Loucy (cell line): ENCODE measurements at regions not wholly inside any gene's neighbourhood (a gene's known extent, or its start where the extent isn't known, plus 50 kb on each side); places are given as distances from the start of the nearest gene placed in this dataset.

ENCODE experiments used
- H2AFZ ChIP-seq: fragments of 200-600 bp; sonication (generic); 2 replicates; pipeline ENCODE4 v1.6.0; 2016; ENCODE audit warnings: antibody characterized with exemption, mild to moderate bottlenecking, low read length, moderate library complexity
- H3F3A ChIP-seq: fragments of 200-600 bp; 2 replicates; pipeline ENCODE4 v1.6.0; 2016; ENCODE audit warnings: antibody characterized with exemption, low read depth, mild to moderate bottlenecking
- H3K27me3 ChIP-seq: fragments of 200-600 bp; sonication (generic); 2 replicates; pipeline ENCODE4 v1.6.1; 2014; ENCODE audit warnings: low read length, mild to moderate bottlenecking; ENCODE audit not compliant: insufficient read depth, poor library complexity, severe bottlenecking
- H3K36me3 ChIP-seq: fragments of 200-600 bp; sonication (generic); 2 replicates; pipeline ENCODE4 v1.6.1; 2016; ENCODE audit warnings: low read length; ENCODE audit not compliant: insufficient read depth
- H3K4me1 ChIP-seq: fragments of 200-600 bp; sonication (generic); 2 replicates; pipeline ENCODE4 v1.5.1; 2014; ENCODE audit warnings: low read length, mild to moderate bottlenecking; ENCODE audit not compliant: insufficient read depth, poor library complexity, severe bottlenecking
- H3K4me2 ChIP-seq: fragments of 200-600 bp; sonication (generic); 2 replicates; pipeline ENCODE4 v1.6.0; 2014; ENCODE audit warnings: antibody characterized with exemption, low read length, low read depth, mild to moderate bottlenecking; ENCODE audit not compliant: poor library complexity, severe bottlenecking
- H3K4me3 ChIP-seq: fragments of 200-600 bp; sonication (generic); 2 replicates; pipeline ENCODE4 v1.5.1; 2014; ENCODE audit warnings: low read length, mild to moderate bottlenecking, mixed read lengths; ENCODE audit not compliant: poor library complexity, severe bottlenecking
- H3K79me2 ChIP-seq: fragments of 200-600 bp; sonication (generic); 2 replicates; pipeline ENCODE4 v1.6.1; 2014; ENCODE audit warnings: low read length; ENCODE audit not compliant: insufficient read depth
- H3K9ac ChIP-seq: fragments of 200-600 bp; sonication (generic); 2 replicates; pipeline ENCODE4 v1.6.0; 2014; ENCODE audit warnings: mild to moderate bottlenecking, low read depth, low read length, moderate library complexity; ENCODE audit not compliant: poor library complexity, severe bottlenecking
- H3K9me2 ChIP-seq: fragments of 200-600 bp; sonication (generic); replicated peaks from 2 replicates; pipeline ENCODE4 v1.6.1; 2016; ENCODE audit warnings: low read depth, low read length, mixed read lengths
- H3K9me3 ChIP-seq: fragments of 200-600 bp; sonication (generic); 2 replicates; pipeline ENCODE4 v1.6.1; 2014; ENCODE audit warnings: mild to moderate bottlenecking, antibody characterized with exemption, low read length, low read depth; ENCODE audit not compliant: insufficient read depth
- H4K20me1 ChIP-seq: fragments of 200-600 bp; sonication (generic); 2 replicates; pipeline ENCODE4 v1.6.0; 2014; ENCODE audit warnings: antibody characterized with exemption, low read length, mild to moderate bottlenecking; ENCODE audit not compliant: insufficient read depth, poor library complexity, severe bottlenecking
- CTCF ChIP-seq: fragments of 200-600 bp; sonication (generic); conservative IDR thresholded peaks from 2 replicates; pipeline ENCODE4 v1.5.1; 2014; ENCODE audit warnings: mild to moderate bottlenecking, antibody characterized with exemption, low read length
- EZH2phosphoT487 ChIP-seq: fragments of 200-600 bp; IDR thresholded peaks from 2 replicates; pipeline ENCODE4 v1.6.1; 2018; ENCODE audit warnings: antibody characterized with exemption, mild to moderate bottlenecking, moderate library complexity, borderline replicate concordance

GRCh38 chr6:71125216-71125615, 163.4 kb upstream of the OGFRL1 start:
- H4K20me1 ChIP-seq = no peaks in the 10 kb centered on the region
- no peaks in the 10 kb centered on the region for H3F3A ChIP-seq
- no peaks in the 10 kb centered on the region for H3K79me2 ChIP-seq
- no peaks in the 10 kb centered on the region for H3K27me3 ChIP-seq
- no peaks in the 10 kb centered on the region for H3K4me1 ChIP-seq
- H3K4me3 ChIP-seq = no peak overlapping the region
- no peaks in the 10 kb centered on the region for H3K9me2 ChIP-seq
- TF ChIP-seq EZH2phosphoT487 (no peak), CTCF (no peak)
- H3K9me3 ChIP-seq = no peaks in the 10 kb centered on the region
- no peaks in the 10 kb centered on the region for H3K36me3 ChIP-seq
- no peak overlapping the region for H3K4me2 ChIP-seq
- no peak overlapping the region for H3K9ac ChIP-seq
- no peak overlapping the region for H2AFZ ChIP-seq

- H3F3A ChIP-seq = no peaks in the 10 kb centered on the region
- no peak overlapping the region for H3K4me3 ChIP-seq
- H3K79me2 ChIP-seq = no peaks in the 10 kb centered on the region
- no peaks in the 10 kb centered on the region for H4K20me1 ChIP-seq
- H3K9me2 ChIP-seq = no peaks in the 10 kb centered on the region
- no peaks in the 10 kb centered on the region for H3K27me3 ChIP-seq
- H3K4me1 ChIP-seq = no peaks in the 10 kb centered on the region
- no peaks in the 10 kb centered on the region for H3K9me3 ChIP-seq
- H3K9ac ChIP-seq = no peak overlapping the region
- H2AFZ ChIP-seq = no peak overlapping the region
- no peaks in the 10 kb centered on the region for H3K36me3 ChIP-seq
- no peak overlapping the region for H3K4me2 ChIP-seq
- TF ChIP-seq EZH2phosphoT487 = no peak
- TF ChIP-seq CTCF = no peak
These were observed 162.1 kb upstream of the OGFRL1 start for GRCh38 chr6:71126506-71126905.

- no peak overlapping the region for H2AFZ ChIP-seq
- H3K9ac ChIP-seq = no peak overlapping the region
- no peaks in the 10 kb centered on the region for H3K79me2 ChIP-seq
- H3K4me1 ChIP-seq = no peaks in the 10 kb centered on the region
- H3K4me2 ChIP-seq = no peak overlapping the region
- TF ChIP-seq EZH2phosphoT487 (no peak), CTCF (no peak)
- no peaks in the 10 kb centered on the region for H3K27me3 ChIP-seq
- no peaks in the 10 kb centered on the region for H4K20me1 ChIP-seq
- H3K9me3 ChIP-seq = no peaks in the 10 kb centered on the region
- H3F3A ChIP-seq = no peaks in the 10 kb centered on the region
- no peaks in the 10 kb centered on the region for H3K9me2 ChIP-seq
- H3K36me3 ChIP-seq = no peaks in the 10 kb centered on the region
- H3K4me3 ChIP-seq = no peak overlapping the region
These were observed 161.2 kb upstream of the OGFRL1 start for GRCh38 chr6:71127374-71127773.
